Osteocyte (in vitro differentiated cells): ENCODE measurements at regions not wholly inside any gene's neighbourhood (a gene's known extent, or its start where the extent isn't known, plus 50 kb on each side); places are given as distances from the start of the nearest gene placed in this dataset.
"Not testable (repeated sequence)": the region's sequence is repeated elsewhere in the genome, so short reads cannot be mapped to it uniquely, and the experiment has no call there.

Experiments
- DNase-seq: peaks from one replicate; pipeline ENCODE4 v3.0.0; 2021; ENCODE audit warnings: mixed read lengths; ENCODE audit not compliant: unreplicated experiment; ENCODE audit errors: extremely low spot score
- H3K27ac Mint-ChIP-seq: one replicate; pipeline ENCODE4 v1.8.0; 2021; ENCODE audit warnings: mild to moderate bottlenecking, mixed read lengths; ENCODE audit not compliant: unreplicated experiment
- H3K27me3 Mint-ChIP-seq: one replicate; pipeline ENCODE4 v1.8.0; 2021; ENCODE audit warnings: mixed read lengths; ENCODE audit not compliant: unreplicated experiment
- H3K36me3 Mint-ChIP-seq: one replicate; pipeline ENCODE4 v1.8.0; 2021; ENCODE audit warnings: mixed read lengths; ENCODE audit not compliant: unreplicated experiment
- H3K4me1 Mint-ChIP-seq: one replicate; pipeline ENCODE4 v1.8.0; 2021; ENCODE audit warnings: mixed read lengths; ENCODE audit not compliant: unreplicated experiment
- H3K4me3 Mint-ChIP-seq: one replicate; pipeline ENCODE4 v1.8.0; 2021; ENCODE audit warnings: mild to moderate bottlenecking, moderate library complexity, mixed read lengths; ENCODE audit not compliant: unreplicated experiment
- H3K9me3 Mint-ChIP-seq: one replicate; pipeline ENCODE4 v1.8.0; 2021; ENCODE audit warnings: mixed read lengths; ENCODE audit not compliant: unreplicated experiment
- TF ChIP-seq, protein P1 (sequence below): fragments of 200-600 bp; sonication (generic); IDR thresholded peaks from 2 replicates; pipeline ENCODE4 v1.5.0; 2021; ENCODE audit warnings: antibody characterized with exemption, mild to moderate bottlenecking, moderate library complexity

DNA sequence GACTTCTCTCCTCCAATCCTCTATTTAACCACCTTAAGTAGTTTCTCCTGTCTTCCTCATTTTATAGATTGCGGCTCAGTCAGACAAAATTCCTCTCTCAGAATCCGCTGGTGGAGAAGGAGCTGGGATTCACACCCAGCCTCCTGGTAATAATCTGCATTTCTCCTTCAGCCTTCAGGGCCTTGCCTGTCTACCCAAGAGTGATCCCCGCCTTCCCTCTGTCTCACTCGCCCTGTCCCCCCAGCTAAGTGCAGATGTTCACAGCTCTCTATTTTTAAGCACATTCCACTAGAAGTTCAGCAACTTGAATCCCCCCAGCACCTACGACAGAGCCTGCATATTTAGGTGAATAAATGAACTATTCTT is 212.5 kb upstream of the HAAO start:
- Mint-ChIP-seq H3K4me1 (no peaks in the 10 kb centered on the region), H3K9me3 (no peaks in the 10 kb centered on the region), H3K27ac (no peak overlapping the region), H3K27me3 (no peaks in the 10 kb centered on the region), H3K36me3 (no peaks in the 10 kb centered on the region), H3K4me3 (no peak overlapping the region)
- no peak for DNase-seq
- TF ChIP-seq, protein P1, sequence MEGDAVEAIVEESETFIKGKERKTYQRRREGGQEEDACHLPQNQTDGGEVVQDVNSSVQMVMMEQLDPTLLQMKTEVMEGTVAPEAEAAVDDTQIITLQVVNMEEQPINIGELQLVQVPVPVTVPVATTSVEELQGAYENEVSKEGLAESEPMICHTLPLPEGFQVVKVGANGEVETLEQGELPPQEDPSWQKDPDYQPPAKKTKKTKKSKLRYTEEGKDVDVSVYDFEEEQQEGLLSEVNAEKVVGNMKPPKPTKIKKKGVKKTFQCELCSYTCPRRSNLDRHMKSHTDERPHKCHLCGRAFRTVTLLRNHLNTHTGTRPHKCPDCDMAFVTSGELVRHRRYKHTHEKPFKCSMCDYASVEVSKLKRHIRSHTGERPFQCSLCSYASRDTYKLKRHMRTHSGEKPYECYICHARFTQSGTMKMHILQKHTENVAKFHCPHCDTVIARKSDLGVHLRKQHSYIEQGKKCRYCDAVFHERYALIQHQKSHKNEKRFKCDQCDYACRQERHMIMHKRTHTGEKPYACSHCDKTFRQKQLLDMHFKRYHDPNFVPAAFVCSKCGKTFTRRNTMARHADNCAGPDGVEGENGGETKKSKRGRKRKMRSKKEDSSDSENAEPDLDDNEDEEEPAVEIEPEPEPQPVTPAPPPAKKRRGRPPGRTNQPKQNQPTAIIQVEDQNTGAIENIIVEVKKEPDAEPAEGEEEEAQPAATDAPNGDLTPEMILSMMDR = no peak

DNA sequence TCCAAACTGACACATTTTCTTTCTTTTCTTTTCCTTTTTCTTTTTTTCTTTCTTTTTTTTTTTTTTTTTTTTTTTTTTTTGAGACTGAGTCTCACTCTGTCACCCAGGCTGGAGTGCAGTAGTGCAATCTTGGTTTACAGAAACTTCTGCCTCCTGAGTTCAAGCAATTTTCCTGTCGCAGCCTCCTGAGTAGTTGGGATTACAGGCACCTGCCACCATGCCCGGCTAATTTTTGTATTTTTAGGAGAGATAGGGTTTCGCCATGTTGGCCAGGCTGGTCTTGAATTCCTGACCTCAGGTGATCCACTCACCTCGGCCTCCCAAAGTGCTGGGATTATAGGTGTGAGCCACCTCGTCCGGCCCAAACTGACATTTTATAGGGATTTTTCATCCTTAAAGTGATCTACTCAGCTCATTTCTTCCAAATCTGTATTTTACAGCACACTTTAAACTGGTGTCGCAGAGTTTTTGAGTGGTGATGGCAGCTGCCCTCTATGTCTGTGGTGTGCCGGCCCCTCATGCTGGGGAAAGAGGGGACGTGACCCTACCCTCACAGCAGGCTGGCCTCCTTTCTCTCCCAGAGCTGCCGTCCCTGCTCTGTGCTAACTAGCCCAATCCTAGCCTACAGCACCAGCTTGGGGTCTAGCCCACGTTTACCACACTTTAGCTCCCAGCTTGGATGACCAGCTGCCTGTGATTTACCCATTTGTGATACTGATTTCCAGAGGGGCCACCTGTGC is 211.9 kb upstream of the HAAO start:
- H3K36me3 Mint-ChIP-seq, H3K27ac Mint-ChIP-seq, H3K27me3 Mint-ChIP-seq, H3K4me3 Mint-ChIP-seq, DNase-seq, H3K4me1 Mint-ChIP-seq, H3K9me3 Mint-ChIP-seq: not testable (repeated sequence)

DNA sequence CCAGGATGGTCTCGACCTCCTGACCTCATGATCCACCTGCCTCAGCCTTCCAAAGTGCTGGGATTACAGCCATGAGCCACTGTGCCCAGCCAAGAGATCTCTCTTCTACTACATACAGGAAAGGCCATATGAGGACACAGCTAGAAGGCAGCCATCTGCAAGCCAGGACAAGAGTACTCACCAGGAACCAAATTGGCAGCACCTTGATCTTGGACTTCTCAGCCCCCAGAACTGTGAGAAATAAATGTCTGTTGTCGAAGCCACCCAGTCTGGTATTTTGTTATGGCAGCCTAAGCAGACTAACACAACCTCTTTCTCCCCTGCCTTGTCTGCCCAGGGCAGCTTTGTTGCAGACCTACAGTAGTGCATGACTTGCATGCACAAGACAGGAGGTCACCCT is 211.3 kb upstream of the HAAO start:
- H3K4me1 Mint-ChIP-seq = no peaks in the 10 kb centered on the region
- no peak for DNase-seq
- no peaks in the 10 kb centered on the region for H3K9me3 Mint-ChIP-seq
- TF ChIP-seq, protein P1 = no peak
- no peaks in the 10 kb centered on the region for H3K27me3 Mint-ChIP-seq
- H3K27ac Mint-ChIP-seq = no peak overlapping the region
- no peak overlapping the region for H3K4me3 Mint-ChIP-seq
- H3K36me3 Mint-ChIP-seq = no peaks in the 10 kb centered on the region

DNA sequence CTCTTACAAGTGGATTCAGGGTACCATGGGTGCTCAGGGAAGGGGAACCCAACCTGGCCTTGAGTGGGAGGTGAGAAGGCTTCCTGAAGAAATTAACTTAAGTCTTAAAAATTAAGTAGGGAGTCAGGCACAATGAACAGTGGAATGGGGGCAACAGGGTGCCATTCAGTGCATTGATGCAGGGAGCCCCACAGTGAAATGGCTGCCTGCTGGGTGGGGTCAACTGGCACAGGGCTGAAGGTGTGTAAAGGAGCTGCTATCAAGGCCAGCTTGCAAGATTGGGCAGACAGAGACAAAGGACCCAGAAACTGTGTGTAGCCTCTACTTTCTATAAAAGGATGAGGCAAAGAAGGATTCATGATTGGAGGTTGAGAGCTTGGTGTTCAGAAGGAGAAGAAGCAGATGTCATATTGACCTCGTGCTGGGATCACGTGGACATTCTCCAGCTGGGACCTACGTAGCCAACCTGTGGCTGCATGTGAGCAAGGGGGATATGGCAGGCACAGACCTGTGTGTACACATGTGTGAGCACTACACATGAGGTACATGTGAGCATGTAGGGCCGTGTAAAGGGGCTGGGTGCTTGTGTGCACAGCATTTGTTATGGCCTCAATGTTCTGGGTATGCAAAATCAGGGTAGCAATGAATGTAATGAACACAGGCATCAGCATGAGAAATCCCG is 209.5 kb upstream of the HAAO start:
- no peak overlapping the region for H3K27ac Mint-ChIP-seq
- H3K4me3 Mint-ChIP-seq = no peak overlapping the region
- no peaks in the 10 kb centered on the region for H3K36me3 Mint-ChIP-seq
- no peaks in the 10 kb centered on the region for H3K4me1 Mint-ChIP-seq
- no peaks in the 10 kb centered on the region for H3K27me3 Mint-ChIP-seq
- DNase-seq = no peak
- H3K9me3 Mint-ChIP-seq = no peaks in the 10 kb centered on the region
- TF ChIP-seq, protein P1 = no peak

DNA sequence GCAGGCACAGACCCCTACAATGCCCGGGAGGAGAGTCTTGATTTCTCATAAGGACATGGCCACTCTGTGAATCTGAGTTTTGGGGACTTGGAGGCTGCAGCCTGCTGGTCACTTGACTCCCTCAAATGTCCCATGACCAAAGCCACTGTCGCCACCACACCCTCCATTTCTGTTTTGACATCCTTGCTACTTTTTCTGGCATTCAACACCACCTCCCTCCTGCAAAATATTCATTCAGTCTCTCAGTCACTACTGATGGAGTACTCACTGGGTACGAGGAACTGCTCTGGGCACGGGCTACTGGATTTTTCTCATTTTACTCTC is 208.6 kb upstream of the HAAO start:
- no peaks in the 10 kb centered on the region for H3K27me3 Mint-ChIP-seq
- H3K4me1 Mint-ChIP-seq = no peaks in the 10 kb centered on the region
- H3K27ac Mint-ChIP-seq = no peak overlapping the region

More for the DNA sequence above, 208.6 kb upstream of the HAAO start:
- TF ChIP-seq, protein P1 = no peak
- H3K36me3 Mint-ChIP-seq = no peaks in the 10 kb centered on the region
- DNase-seq = no peak
- peaks cover 2% of the 10 kb centered on the region for H3K9me3 Mint-ChIP-seq
- H3K4me3 Mint-ChIP-seq = no peak overlapping the region
